Calu3 (cell line): ENCODE measurements at regions not wholly inside any gene's neighbourhood (a gene's known extent, or its start where the extent isn't known, plus 50 kb on each side); places are given as distances from the start of the nearest gene placed in this dataset.
A peak's percentile ranks its signal among the peaks of the same experiment; 100 is the strongest.

Experiments
- BruUV-seq: library from RNA; stranded (reverse); fragments of 400-500 nt; replicated peaks from 2 replicates; lab custom pipeline; 2021; lab: Mats Ljungman, UMichigan
- CTCF ChIA-PET: fragments of 300-600 bp; sonication (Branson Sonifier 250); formaldehyde crosslinking; loops from one replicate; lab custom pipeline; 2022; ENCODE audit warnings: antibody characterized with exemption; lab: Charles Lee
- DNase-seq: peaks from one replicate; pipeline ENCODE4 v3.0.0; 2022
- H3K27ac Mint-ChIP-seq: one replicate; pipeline ENCODE4 v1.8.0; 2022; ENCODE audit warnings: mixed read lengths; ENCODE audit not compliant: unreplicated experiment
- H3K27me3 Mint-ChIP-seq: one replicate; pipeline ENCODE4 v1.8.0; 2022; ENCODE audit warnings: mixed read lengths; ENCODE audit not compliant: unreplicated experiment
- H3K36me3 Mint-ChIP-seq: one replicate; pipeline ENCODE4 v1.8.0; 2022; ENCODE audit warnings: mild to moderate bottlenecking, moderate library complexity, mixed read lengths; ENCODE audit not compliant: insufficient read depth, unreplicated experiment
- H3K4me1 Mint-ChIP-seq: one replicate; pipeline ENCODE4 v1.8.0; 2022; ENCODE audit warnings: mild to moderate bottlenecking, low read depth, mixed read lengths; ENCODE audit not compliant: unreplicated experiment
- H3K4me3 Mint-ChIP-seq: one replicate; pipeline ENCODE4 v1.8.0; 2022; ENCODE audit warnings: mild to moderate bottlenecking, low read depth, moderate library complexity, mixed read lengths; ENCODE audit not compliant: unreplicated experiment
- H3K9me3 Mint-ChIP-seq: one replicate; pipeline ENCODE4 v1.8.0; 2022; ENCODE audit warnings: low read depth, mixed read lengths; ENCODE audit not compliant: unreplicated experiment
- CTCF ChIP-seq: fragments of 200-600 bp; IDR thresholded peaks from one replicate; pipeline ENCODE4 v1.8.0; 2022; ENCODE audit warnings: antibody characterized with exemption; ENCODE audit not compliant: unreplicated experiment
- intact Hi-C: fragments of 100-400 bp; cut with micrococcal nuclease; formaldehyde crosslinking; loops from one replicate; pipeline ENCODE4 v1.10.0; 2022; ENCODE audit not compliant: unreplicated experiment

- Mint-ChIP-seq H3K9me3 (no peaks in the 10 kb centered on the region), H3K4me3 (no peak overlapping the region), H3K4me1 (no peaks in the 10 kb centered on the region), H3K36me3 (no peaks in the 10 kb centered on the region), H3K27ac (no peak overlapping the region), H3K27me3 (no peaks in the 10 kb centered on the region)
- intact Hi-C loops = no loop called here
- DNase-seq = no peak
- CTCF ChIA-PET = no interaction called here
- no peak for TF ChIP-seq CTCF
- no TSS peak for BruUV-seq
Observed at GRCh38 chr3:14273901-14274611, 95.4 kb downstream of the LSM3 start.

DNA sequence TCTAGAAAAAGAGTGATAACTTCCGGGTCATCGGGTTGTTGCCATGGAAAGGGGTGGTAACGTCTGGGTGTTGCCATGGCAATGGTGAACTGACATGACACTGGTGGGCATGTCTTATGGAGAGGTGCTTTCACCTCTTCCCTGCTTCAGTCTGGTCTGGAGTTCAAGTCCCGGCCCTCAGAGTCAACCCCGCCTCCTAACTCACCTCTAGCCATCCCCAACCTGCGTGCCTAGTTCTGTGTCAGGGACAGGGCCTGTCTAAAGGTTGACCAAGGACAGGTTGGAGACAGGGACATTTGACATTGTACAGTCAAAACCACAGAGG is 96.0 kb downstream of the LSM3 start:
- no peak overlapping the region for H3K27ac Mint-ChIP-seq
- no peak for TF ChIP-seq CTCF
- no peaks in the 10 kb centered on the region for H3K27me3 Mint-ChIP-seq
- no peak overlapping the region for H3K4me3 Mint-ChIP-seq
- no peaks in the 10 kb centered on the region for H3K9me3 Mint-ChIP-seq
- no peak for DNase-seq
- H3K36me3 Mint-ChIP-seq = no peaks in the 10 kb centered on the region
- BruUV-seq = no TSS peak
- intact Hi-C loops = no loop called here
- no peaks in the 10 kb centered on the region for H3K4me1 Mint-ChIP-seq
- CTCF ChIA-PET = no interaction called here

- peak; percentile 27 for TF ChIP-seq CTCF
- Mint-ChIP-seq H3K9me3 (no peaks in the 10 kb centered on the region), H3K27ac (no peak overlapping the region), H3K36me3 (no peaks in the 10 kb centered on the region), H3K27me3 (no peaks in the 10 kb centered on the region), H3K4me1 (no peaks in the 10 kb centered on the region), H3K4me3 (no peak overlapping the region)
- BruUV-seq = no TSS peak
- intact Hi-C loops = no loop called here
- CTCF ChIA-PET = interaction anchor here (0.6 to 1.1 kb wide), 3 partner anchors 13 to 94 kb away, joined by 3 read pairs; no protein-coding TSS in a partner anchor
- no peak for DNase-seq
Observed at GRCh38 chr3:14274999-14275961, 96.7 kb downstream of the LSM3 start.

DNA sequence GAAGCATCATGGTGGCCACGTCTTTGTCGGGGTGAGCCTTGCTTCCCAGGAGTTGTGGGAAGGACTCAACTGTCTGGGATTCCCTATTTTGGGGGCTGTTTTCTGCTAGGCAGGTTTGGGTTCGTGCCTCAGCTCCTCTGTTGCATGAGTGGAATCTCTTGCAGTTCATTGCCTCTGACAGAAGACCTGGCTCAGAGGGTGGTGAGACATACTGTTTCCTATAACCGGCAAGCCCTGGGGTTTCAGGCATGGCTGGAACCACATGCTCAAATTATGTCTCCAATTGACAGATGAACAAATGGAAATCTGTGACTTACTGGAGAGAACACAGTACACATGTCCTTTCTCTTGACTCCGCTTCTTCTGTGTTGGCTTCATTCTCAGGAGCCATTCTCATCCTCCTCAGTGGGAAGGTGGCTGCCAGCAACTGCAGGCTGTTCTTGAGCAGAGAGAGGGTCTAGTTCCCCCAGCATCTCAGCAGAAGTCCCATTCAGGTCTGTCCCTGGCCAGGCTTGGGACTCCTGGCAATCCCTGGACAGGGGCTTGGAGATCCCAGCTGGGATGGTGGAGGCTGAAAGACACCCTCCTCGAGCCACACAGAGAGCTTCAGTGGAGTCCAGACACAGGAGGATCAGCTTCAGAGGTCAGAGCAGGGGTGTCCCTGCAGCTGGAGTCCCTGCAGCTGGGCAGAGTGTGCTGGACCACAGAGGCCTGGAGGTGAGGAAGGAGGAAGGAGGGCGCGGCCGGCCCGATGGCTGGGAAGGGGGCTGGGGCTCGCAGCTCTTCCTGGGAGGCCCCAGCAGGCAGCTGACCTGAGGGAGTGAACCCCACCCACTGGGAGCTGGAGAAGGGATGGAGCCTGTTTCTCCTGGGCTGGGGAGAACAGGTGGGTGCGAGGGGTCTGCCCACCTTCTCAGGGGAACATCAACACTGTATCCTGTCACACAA is 97.6 kb downstream of the LSM3 start:
- CTCF ChIA-PET = interaction anchor here (0.6 to 1.1 kb wide), 4 partner anchors 12 to 93 kb away, joined by 3 read pairs; no protein-coding TSS in a partner anchor
- no peak overlapping the region for H3K4me3 Mint-ChIP-seq
- no peaks in the 10 kb centered on the region for H3K27me3 Mint-ChIP-seq
- no peak overlapping the region for H3K27ac Mint-ChIP-seq
- no peaks in the 10 kb centered on the region for H3K36me3 Mint-ChIP-seq
- BruUV-seq = no TSS peak
- H3K9me3 Mint-ChIP-seq = no peaks in the 10 kb centered on the region
- no peaks in the 10 kb centered on the region for H3K4me1 Mint-ChIP-seq
- TF ChIP-seq CTCF = no peak
- intact Hi-C loops = no loop called here
- DNase-seq = no peak
